Stimulated activated naive CD8-positive, alpha-beta T cell treated with anti-CD3 and anti-CD28 coated beads, Interleukin-15, amount 100 ng/mL, for 72 hours (primary cell): ENCODE measurements at regions not wholly inside any gene's neighbourhood (a gene's known extent, or its start where the extent isn't known, plus 50 kb on each side); places are given as distances from the start of the nearest gene placed in this dataset.

Experiments used
- ATAC-seq: fragments of 150-1000 bp; cut with Tn5 transposase; 2 replicates; pipeline ENCODE4 v1.10.0; 2021; ENCODE audit warnings: mild to moderate bottlenecking, moderate library complexity
- DNase-seq, 2 donors: peaks; one replicate each; pipeline ENCODE4 v3.0.0; 2021 to 2022
- H3K27ac Mint-ChIP-seq, 2 donors: one replicate each; pipeline ENCODE4 v1.8.0; 2022; ENCODE audit warnings: mild to moderate bottlenecking in 2 of 2, mixed read lengths in 2 of 2, moderate library complexity in 2 of 2
- H3K27me3 Mint-ChIP-seq: one replicate; pipeline ENCODE4 v1.8.0; 2022; ENCODE audit warnings: mixed read lengths
- H3K4me1 Mint-ChIP-seq: one replicate; pipeline ENCODE4 v1.8.0; 2022; ENCODE audit warnings: mild to moderate bottlenecking, mixed read lengths
- H3K4me3 Mint-ChIP-seq, 2 donors: one replicate each; pipeline ENCODE4 v1.8.0; 2022; ENCODE audit warnings: mild to moderate bottlenecking in 2 of 2, mixed read lengths in 2 of 2, moderate library complexity in 1 of 2
- H3K9me3 Mint-ChIP-seq, 2 donors: one replicate each; pipeline ENCODE4 v1.8.0; 2022; ENCODE audit warnings: mixed read lengths in 2 of 2

DNA sequence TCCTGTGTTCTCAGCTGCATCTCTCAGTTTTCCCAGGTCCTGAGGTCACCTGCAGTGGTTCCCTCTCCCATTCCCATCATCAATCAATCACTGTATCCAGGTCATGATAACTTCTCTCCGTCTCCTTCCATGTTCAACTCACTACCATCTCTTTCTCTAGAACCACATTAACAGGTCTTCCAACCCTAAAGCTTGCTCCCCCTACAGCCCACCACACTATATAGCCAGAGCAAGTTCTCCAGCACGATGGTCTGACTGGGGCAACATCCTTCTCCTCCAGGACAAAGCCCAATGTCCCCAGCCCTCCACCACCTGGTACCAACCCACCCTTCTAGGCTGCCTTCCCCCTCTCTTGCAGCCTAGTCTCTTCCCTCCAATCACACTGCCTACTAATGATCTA lies 241.6 kb downstream of the CDK5RAP2 start:
- H3K4me3 Mint-ChIP-seq, result no peak overlapping the region
- H3K27me3 Mint-ChIP-seq, result peaks cover 15% of the 10 kb centered on the region
- peak overlapping the region in 1 of 2 donors; percentile 2 for H3K27ac Mint-ChIP-seq
- peaks cover 13% of the 10 kb centered on the region for H3K4me1 Mint-ChIP-seq
- H3K9me3 Mint-ChIP-seq, result no peaks in the 10 kb centered on the region
- DNase-seq (no peak), ATAC-seq (no peak)

DNA sequence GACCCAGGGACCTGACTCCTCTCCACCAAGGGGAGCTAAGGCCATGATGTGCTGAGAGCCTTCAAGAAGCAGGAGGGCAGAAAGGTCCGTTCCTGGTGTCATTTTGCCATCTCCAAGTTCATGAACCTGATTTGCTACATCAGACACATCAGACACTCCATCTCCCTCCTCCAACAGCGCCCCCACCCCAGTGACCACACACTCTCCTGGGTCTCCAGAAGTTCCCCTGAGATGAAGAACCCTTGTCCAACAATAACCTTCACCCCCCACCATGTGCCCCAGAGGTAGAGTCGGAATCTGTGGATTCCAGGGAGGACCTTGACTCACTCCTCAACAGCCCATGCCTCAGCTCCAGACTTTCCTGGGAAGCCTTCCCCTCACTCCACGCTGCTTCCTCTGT lies 242.8 kb downstream of the CDK5RAP2 start:
- H3K27me3 Mint-ChIP-seq, result peaks cover 15% of the 10 kb centered on the region
- no peak overlapping the region for H3K4me3 Mint-ChIP-seq
- no peak for ATAC-seq
- no peaks in the 10 kb centered on the region for H3K9me3 Mint-ChIP-seq
- H3K27ac Mint-ChIP-seq, result peak overlapping the region in 1 of 2 donors; percentile 59
- DNase-seq, result no peak
- H3K4me1 Mint-ChIP-seq, result peaks cover 13% of the 10 kb centered on the region

DNA sequence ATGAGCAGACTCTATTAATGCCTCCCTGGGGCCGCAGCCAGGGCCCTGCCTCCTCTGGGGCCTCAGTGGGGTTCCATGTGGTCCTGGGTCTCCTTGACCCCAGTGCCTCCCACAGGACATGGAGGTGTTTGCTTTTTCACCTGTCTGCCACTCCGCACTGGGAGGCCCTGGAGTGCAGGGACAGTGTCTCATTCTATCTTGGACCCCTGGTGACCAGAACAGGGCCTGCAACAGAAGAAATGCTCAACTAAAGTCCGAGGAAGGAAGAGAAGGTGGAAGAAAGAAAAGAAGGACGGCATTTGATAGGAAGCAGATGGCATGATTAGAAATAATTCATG lies 243.2 kb downstream of the CDK5RAP2 start:
- Mint-ChIP-seq H3K27me3 (peaks cover 15% of the 10 kb centered on the region), H3K27ac (no peak overlapping the region), H3K4me1 (peaks cover 13% of the 10 kb centered on the region), H3K4me3 (no peak overlapping the region), H3K9me3 (no peaks in the 10 kb centered on the region)
- DNase-seq (no peak), ATAC-seq (peak; percentile 11)

GRCh38 chr9:120336021-120336752 lies 243.8 kb downstream of the CDK5RAP2 start:
- H3K27ac Mint-ChIP-seq, result peak overlapping the region; percentile 75 to 88
- peaks cover 13% of the 10 kb centered on the region for H3K4me1 Mint-ChIP-seq
- no peak overlapping the region for H3K4me3 Mint-ChIP-seq
- peaks cover 15% of the 10 kb centered on the region for H3K27me3 Mint-ChIP-seq
- ATAC-seq, result peak; percentile 94
- H3K9me3 Mint-ChIP-seq, result no peaks in the 10 kb centered on the region
- no peak for DNase-seq

DNA sequence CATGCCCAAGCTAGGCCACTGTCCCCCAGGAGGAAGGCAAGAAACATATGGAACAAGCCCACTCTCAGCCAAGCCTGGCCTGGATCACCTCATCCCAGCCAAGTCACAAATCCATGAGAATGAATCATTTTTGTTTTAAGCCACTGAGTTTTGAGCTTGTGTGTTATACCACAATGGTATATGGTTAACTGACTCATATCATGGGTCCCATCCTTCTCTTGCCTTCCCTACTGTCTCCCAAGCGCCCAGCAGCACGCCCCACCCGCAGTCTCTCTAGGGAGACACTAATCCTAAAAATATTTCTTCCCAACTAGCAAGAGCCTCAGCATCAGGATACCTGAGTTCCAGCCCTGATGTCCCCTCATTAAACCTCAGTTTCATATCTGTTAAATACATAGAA lies 248.1 kb downstream of the CDK5RAP2 start:
- H3K4me1 Mint-ChIP-seq, result peaks cover 13% of the 10 kb centered on the region
- no peak overlapping the region for H3K4me3 Mint-ChIP-seq
- no peaks in the 10 kb centered on the region for H3K9me3 Mint-ChIP-seq
- DNase-seq, result no peak
- no peak overlapping the region for H3K27ac Mint-ChIP-seq
- H3K27me3 Mint-ChIP-seq, result peaks cover 8% of the 10 kb centered on the region
- ATAC-seq, result no peak

- H3K27ac Mint-ChIP-seq, result no peak overlapping the region
- H3K4me1 Mint-ChIP-seq, result peaks cover 3% of the 10 kb centered on the region
- H3K4me3 Mint-ChIP-seq, result no peak overlapping the region
- H3K27me3 Mint-ChIP-seq, result peaks cover 8% of the 10 kb centered on the region
- DNase-seq (no peak), ATAC-seq (no peak)
- H3K9me3 Mint-ChIP-seq, result no peaks in the 10 kb centered on the region
These were observed 249.9 kb downstream of the CDK5RAP2 start for GRCh38 chr9:120330031-120330430.

DNA sequence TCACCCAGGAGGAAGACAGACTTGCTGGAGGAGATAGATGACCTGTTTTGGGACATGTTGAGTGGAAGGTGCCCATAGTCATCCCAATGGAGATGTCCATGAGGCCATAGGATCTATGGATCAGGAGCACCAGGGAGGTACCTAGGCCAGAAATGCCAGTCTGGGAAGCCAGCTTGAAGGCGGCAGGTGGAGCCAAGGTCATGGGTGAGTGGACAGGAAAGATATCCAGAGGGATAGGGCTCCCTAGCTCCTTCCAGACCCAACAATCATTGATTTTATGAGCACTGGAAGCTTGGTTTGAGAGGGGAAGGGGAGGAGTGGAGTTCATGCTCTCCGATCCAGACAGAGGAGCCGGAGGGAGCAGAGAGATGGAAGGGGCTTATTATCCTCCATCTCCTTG lies 252.6 kb downstream of the CDK5RAP2 start:
- H3K4me3 Mint-ChIP-seq, result no peak overlapping the region
- H3K27ac Mint-ChIP-seq, result no peak overlapping the region
- H3K27me3 Mint-ChIP-seq, result no peaks in the 10 kb centered on the region
- no peak for ATAC-seq
- no peak for DNase-seq
- no peaks in the 10 kb centered on the region for H3K9me3 Mint-ChIP-seq
- H3K4me1 Mint-ChIP-seq, result peaks cover 9% of the 10 kb centered on the region

- no peak for DNase-seq
- Mint-ChIP-seq H3K9me3 (no peaks in the 10 kb centered on the region), H3K27me3 (no peaks in the 10 kb centered on the region), H3K4me3 (no peak overlapping the region), H3K4me1 (peaks cover 9% of the 10 kb centered on the region), H3K27ac (no peak overlapping the region)
- no peak for ATAC-seq
These were observed 253.8 kb downstream of the CDK5RAP2 start for GRCh38 chr9:120326049-120326693.

- DNase-seq, result no peak
- Mint-ChIP-seq H3K27me3 (no peaks in the 10 kb centered on the region), H3K4me3 (no peak overlapping the region), H3K27ac (no peak overlapping the region), H3K4me1 (peaks cover 9% of the 10 kb centered on the region), H3K9me3 (no peaks in the 10 kb centered on the region)
- ATAC-seq, result peak; percentile 37
These were observed 254.8 kb downstream of the CDK5RAP2 start for GRCh38 chr9:120324996-120325642.

GRCh38 chr9:120324461-120324860 lies 255.5 kb downstream of the CDK5RAP2 start:
- ATAC-seq (peak; percentile 25), DNase-seq (no peak)
- H3K27me3 Mint-ChIP-seq, result no peaks in the 10 kb centered on the region

DNA sequence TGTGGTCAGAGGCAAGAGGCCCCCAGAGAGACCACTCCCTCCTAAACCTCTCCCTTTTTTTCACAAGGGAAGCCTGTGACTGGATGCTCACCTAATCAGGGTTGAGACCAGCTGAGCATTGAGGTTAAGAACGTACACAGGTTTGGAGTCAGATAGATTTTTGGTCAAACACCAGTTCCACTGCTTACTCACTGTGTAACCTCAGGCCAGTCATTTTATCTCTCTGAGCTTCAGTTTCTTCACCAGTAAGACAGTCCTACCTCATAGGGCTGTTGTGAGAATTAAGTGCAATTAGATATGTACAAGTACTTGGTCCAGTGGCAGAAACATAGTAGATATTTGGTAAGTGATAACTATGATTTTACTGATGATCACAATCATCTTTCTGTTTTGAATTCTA lies 256.8 kb downstream of the CDK5RAP2 start:
- DNase-seq (no peak), ATAC-seq (peak; percentile 57)
- Mint-ChIP-seq H3K27me3 (peaks cover 7% of the 10 kb centered on the region), H3K4me1 (peaks cover 9% of the 10 kb centered on the region), H3K27ac (no peak overlapping the region), H3K9me3 (no peaks in the 10 kb centered on the region), H3K4me3 (no peak overlapping the region)

More at GRCh38 chr9:120324461-120324860, 255.5 kb downstream of the CDK5RAP2 start:
- no peak overlapping the region for H3K4me3 Mint-ChIP-seq
- H3K9me3 Mint-ChIP-seq, result no peaks in the 10 kb centered on the region
- H3K27ac Mint-ChIP-seq, result peak overlapping the region in 1 of 2 donors; percentile 21
- peaks cover 9% of the 10 kb centered on the region for H3K4me1 Mint-ChIP-seq

GRCh38 chr9:120319452-120319851 lies 260.5 kb downstream of the CDK5RAP2 start:
- H3K9me3 Mint-ChIP-seq, result peaks cover 0 to 10% of the 10 kb centered on the region in 2 donors

GRCh38 chr9:120315154-120315553 lies 264.8 kb downstream of the CDK5RAP2 start:
- Mint-ChIP-seq H3K4me3 (no peak overlapping the region), H3K4me1 (no peaks in the 10 kb centered on the region), H3K9me3 (peaks cover 0 to 10% of the 10 kb centered on the region in 2 donors), H3K27me3 (peaks cover 15% of the 10 kb centered on the region), H3K27ac (peak overlapping the region in 1 of 2 donors; percentile 48)
- no peak for DNase-seq
- ATAC-seq, result no peak

More at GRCh38 chr9:120319452-120319851, 260.5 kb downstream of the CDK5RAP2 start:
- H3K27ac Mint-ChIP-seq, result no peak overlapping the region
- DNase-seq, result no peak
- H3K4me3 Mint-ChIP-seq, result no peak overlapping the region
- H3K4me1 Mint-ChIP-seq, result peaks cover under 1% of the 10 kb centered on the region
- peaks cover 15% of the 10 kb centered on the region for H3K27me3 Mint-ChIP-seq
- ATAC-seq, result no peak

GRCh38 chr9:120312031-120312430 lies 267.9 kb downstream of the CDK5RAP2 start:
- H3K4me1 Mint-ChIP-seq, result no peaks in the 10 kb centered on the region

DNA sequence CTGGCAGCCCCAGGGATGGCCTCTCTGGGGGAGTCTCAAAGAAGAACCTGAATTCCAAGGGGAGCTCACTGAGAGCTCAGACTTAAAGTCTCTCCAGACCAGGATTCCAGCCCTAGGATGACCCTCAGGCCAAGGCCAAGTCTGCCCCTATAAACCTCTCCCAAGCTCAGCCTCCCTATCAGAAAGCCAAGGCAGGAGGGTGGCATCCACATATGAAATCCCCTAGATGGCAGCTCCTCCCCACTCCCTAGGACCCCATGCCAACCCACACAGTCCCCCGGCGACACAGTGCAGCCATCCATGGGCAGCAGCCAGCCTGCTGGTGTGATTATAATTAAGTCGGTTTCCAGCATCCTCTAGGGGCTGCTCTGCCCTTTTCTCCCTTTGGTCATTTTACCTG lies 269.9 kb downstream of the CDK5RAP2 start:
- peaks cover 0 to 2% of the 10 kb centered on the region in 2 donors for H3K9me3 Mint-ChIP-seq
- no peak overlapping the region for H3K27ac Mint-ChIP-seq
- peaks cover 33% of the 10 kb centered on the region for H3K27me3 Mint-ChIP-seq
- no peaks in the 10 kb centered on the region for H3K4me1 Mint-ChIP-seq
- no peak overlapping the region for H3K4me3 Mint-ChIP-seq
- DNase-seq (no peak), ATAC-seq (no peak)

More at GRCh38 chr9:120312031-120312430, 267.9 kb downstream of the CDK5RAP2 start:
- peaks cover 28% of the 10 kb centered on the region for H3K27me3 Mint-ChIP-seq
- no peak overlapping the region for H3K4me3 Mint-ChIP-seq
- DNase-seq, result no peak
- peaks cover 0 to 10% of the 10 kb centered on the region in 2 donors for H3K9me3 Mint-ChIP-seq
- ATAC-seq, result no peak
- H3K27ac Mint-ChIP-seq, result no peak overlapping the region

DNA sequence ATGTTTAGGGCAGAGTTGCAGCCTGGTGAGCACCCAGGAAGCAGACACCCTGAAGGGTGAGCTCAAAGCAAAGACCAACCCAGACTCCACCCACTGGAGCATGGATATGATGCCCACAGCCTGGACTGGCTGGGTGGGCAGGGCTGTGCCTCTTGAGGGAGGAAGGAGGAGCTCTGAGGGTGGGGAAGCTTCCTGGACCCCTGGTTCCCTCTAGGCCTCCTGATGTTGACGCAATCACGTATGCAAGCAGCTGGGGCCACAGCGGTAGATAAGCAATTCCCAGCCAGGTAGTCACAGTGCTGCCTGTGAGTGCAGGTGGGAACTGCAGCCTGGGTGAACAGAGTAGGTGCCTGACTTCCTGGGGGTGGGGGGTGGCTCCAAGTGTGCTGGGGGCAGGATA lies 271.5 kb downstream of the CDK5RAP2 start:
- DNase-seq (no peak), ATAC-seq (no peak)
- no peak overlapping the region for H3K27ac Mint-ChIP-seq
- peaks cover 33% of the 10 kb centered on the region for H3K27me3 Mint-ChIP-seq
- no peak overlapping the region for H3K4me3 Mint-ChIP-seq
- H3K4me1 Mint-ChIP-seq, result no peaks in the 10 kb centered on the region
- H3K9me3 Mint-ChIP-seq, result no peaks in the 10 kb centered on the region
